Stimulated activated naive CD8-positive, alpha-beta T cell treated with anti-CD3 and anti-CD28 coated beads, Interleukin-15, amount 100 ng/mL, for 72 hours (primary cell): ENCODE measurements at regions not wholly inside any gene's neighbourhood (a gene's known extent, or its start where the extent isn't known, plus 50 kb on each side); places are given as distances from the start of the nearest gene placed in this dataset.

Experiments
- ATAC-seq: fragments of 150-1000 bp; cut with Tn5 transposase; 2 replicates; pipeline ENCODE4 v1.10.0; 2021; ENCODE audit warnings: mild to moderate bottlenecking, moderate library complexity
- DNase-seq, 2 donors: peaks; one replicate each; pipeline ENCODE4 v3.0.0; 2021 to 2022
- H3K27ac Mint-ChIP-seq, 2 donors: one replicate each; pipeline ENCODE4 v1.8.0; 2022; ENCODE audit warnings: mild to moderate bottlenecking in 2 of 2, mixed read lengths in 2 of 2, moderate library complexity in 2 of 2
- H3K27me3 Mint-ChIP-seq: one replicate; pipeline ENCODE4 v1.8.0; 2022; ENCODE audit warnings: mixed read lengths
- H3K4me1 Mint-ChIP-seq: one replicate; pipeline ENCODE4 v1.8.0; 2022; ENCODE audit warnings: mild to moderate bottlenecking, mixed read lengths
- H3K4me3 Mint-ChIP-seq, 2 donors: one replicate each; pipeline ENCODE4 v1.8.0; 2022; ENCODE audit warnings: mild to moderate bottlenecking in 2 of 2, mixed read lengths in 2 of 2, moderate library complexity in 1 of 2
- H3K9me3 Mint-ChIP-seq, 2 donors: one replicate each; pipeline ENCODE4 v1.8.0; 2022; ENCODE audit warnings: mixed read lengths in 2 of 2

DNA sequence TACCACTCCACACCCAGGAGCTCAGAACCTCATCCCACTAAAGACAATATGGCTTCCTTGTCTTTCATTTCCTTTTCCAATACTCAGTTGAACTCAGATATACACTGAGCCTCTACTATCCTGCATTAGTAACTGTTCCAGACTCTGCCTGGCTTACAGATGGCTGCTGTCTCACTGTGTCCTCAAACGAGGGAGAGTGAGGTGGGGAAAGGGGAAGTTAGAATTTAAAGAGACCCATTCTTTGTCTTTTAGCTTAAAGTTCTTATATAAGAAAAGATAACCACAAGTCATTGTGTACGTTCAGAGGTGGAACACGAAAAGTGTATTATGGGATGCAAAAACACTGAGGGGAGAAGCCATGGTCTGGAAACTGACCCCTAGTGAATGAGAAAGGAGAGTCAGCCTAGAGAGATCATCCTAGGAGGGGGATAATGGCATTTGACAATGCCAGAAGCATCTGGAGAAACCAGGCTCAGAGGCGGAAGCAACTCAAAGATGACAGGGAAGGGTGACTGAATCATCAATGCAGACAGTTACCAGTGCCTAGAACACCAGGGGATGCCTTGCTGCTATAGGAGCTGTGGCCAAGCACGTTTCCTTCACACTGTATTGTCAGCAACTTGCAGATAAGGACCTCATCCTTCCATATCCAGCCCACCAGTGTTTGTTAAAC lies 170.7 kb downstream of the CYRIA start:
- DNase-seq (no peak), ATAC-seq (no peak)
- H3K27ac Mint-ChIP-seq = no peak overlapping the region
- no peaks in the 10 kb centered on the region for H3K9me3 Mint-ChIP-seq
- no peaks in the 10 kb centered on the region for H3K4me1 Mint-ChIP-seq
- H3K27me3 Mint-ChIP-seq = peaks cover 32% of the 10 kb centered on the region
- H3K4me3 Mint-ChIP-seq = no peak overlapping the region

DNA sequence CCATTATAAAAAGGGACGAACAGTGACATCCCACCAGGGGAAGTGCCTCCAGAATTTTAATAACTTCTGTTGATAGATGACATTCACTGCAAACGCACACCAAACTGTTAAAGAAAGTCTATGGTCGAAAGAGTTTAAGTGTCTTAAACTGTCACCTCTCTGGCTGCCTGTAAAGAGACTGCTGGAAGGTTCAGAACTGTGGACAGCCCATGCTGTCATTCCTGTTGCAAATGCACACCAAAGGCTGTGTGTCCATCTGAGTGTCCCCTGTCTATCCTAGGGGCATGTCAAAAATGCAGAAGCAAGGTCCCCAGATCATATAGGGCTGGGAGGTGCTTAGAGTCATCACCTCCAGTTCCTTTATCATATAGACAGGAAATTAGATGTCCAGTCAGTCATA lies 171.8 kb downstream of the CYRIA start:
- H3K9me3 Mint-ChIP-seq = no peaks in the 10 kb centered on the region
- H3K27ac Mint-ChIP-seq = no peak overlapping the region
- ATAC-seq (no peak), DNase-seq (no peak)
- peaks cover 32% of the 10 kb centered on the region for H3K27me3 Mint-ChIP-seq
- no peak overlapping the region for H3K4me3 Mint-ChIP-seq
- H3K4me1 Mint-ChIP-seq = no peaks in the 10 kb centered on the region

DNA sequence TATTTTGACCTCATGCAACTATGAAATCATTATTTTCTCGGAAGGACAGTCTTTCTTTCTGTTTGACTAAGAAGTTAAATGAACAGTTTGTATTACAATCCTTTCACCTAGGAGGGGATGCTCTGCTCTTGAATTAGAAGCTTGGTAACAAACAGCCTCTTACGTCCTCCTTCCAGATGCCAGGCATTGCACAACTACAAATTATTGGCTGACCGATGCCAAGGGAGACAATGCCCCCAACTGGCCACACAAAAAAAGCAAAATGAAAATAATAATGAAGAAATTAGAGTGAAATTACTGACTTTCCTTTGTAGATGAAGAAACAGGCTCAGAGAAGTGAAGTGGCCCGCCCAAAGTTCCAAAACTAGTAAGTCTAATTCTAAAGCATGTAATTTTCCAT lies 177.9 kb downstream of the CYRIA start:
- Mint-ChIP-seq H3K27me3 (peaks cover 49% of the 10 kb centered on the region), H3K4me3 (no peak overlapping the region), H3K4me1 (no peaks in the 10 kb centered on the region), H3K9me3 (no peaks in the 10 kb centered on the region), H3K27ac (no peak overlapping the region)
- DNase-seq = no peak
- ATAC-seq = no peak

DNA sequence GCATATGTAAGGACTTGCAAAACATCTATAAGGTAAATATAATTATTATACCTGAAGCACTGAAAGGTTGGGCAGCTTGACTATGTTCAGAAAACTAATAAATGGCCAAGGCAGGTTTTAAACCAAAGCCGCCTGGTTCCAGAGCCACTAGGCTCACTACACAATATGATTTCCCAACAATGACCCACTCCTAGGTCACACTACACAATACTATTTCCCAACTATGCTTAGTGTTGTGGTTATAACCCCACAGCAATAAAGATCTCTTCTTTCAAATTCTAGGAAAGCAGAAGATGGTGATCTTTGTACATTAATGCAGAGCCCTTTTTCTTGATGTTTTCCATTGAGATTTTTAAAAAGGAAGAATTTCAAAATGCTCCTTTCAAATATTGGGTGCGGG lies 180.4 kb downstream of the CYRIA start:
- H3K4me3 Mint-ChIP-seq = no peak overlapping the region
- peaks cover 50% of the 10 kb centered on the region for H3K27me3 Mint-ChIP-seq
- H3K4me1 Mint-ChIP-seq = no peaks in the 10 kb centered on the region
- DNase-seq = no peak
- H3K27ac Mint-ChIP-seq = no peak overlapping the region
- no peak for ATAC-seq
- H3K9me3 Mint-ChIP-seq = no peaks in the 10 kb centered on the region

DNA sequence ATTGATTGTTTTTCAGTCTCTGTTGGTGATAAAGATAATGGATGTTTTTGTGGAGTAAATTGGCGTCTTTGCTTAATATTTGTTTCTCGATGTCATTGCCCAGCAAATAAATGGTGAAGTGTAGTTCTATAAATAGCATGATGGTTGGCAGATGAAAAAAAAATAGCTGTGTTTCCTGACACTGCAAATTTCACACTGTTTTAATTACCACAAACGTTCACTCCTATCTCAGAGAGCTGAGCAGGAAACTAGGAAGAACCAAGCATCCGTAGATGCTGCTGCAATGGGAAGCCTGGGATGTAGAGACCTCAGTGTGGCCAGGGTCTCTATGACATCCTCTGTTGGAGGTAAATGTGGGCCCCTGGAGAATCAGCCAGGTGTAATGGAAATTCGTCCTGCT lies 183.2 kb downstream of the CYRIA start:
- no peak overlapping the region for H3K4me3 Mint-ChIP-seq
- H3K9me3 Mint-ChIP-seq = no peaks in the 10 kb centered on the region
- no peaks in the 10 kb centered on the region for H3K4me1 Mint-ChIP-seq
- ATAC-seq (no peak), DNase-seq (no peak)
- H3K27me3 Mint-ChIP-seq = peaks cover 51% of the 10 kb centered on the region
- H3K27ac Mint-ChIP-seq = no peak overlapping the region

DNA sequence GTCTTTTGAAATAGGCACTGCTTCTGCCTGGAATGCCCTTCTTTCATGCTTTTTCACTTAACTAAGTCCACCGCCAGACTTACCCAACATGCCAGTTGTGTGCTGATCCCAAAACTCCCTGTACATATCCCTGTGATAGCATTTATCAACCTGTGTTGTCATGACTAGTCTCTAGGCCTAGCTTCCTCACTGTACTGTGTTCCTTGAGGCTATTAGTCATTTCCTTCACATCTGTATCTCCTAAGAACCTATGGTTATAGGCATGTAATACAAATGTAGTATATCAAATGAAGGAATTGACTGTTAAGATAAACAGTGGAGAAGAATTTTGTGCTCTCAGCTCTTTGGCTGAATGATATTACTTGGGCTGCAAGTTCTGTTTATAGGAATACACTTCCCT lies 184.3 kb downstream of the CYRIA start:
- no peaks in the 10 kb centered on the region for H3K9me3 Mint-ChIP-seq
- ATAC-seq (no peak), DNase-seq (no peak)
- H3K27ac Mint-ChIP-seq = no peak overlapping the region
- no peaks in the 10 kb centered on the region for H3K4me1 Mint-ChIP-seq
- no peak overlapping the region for H3K4me3 Mint-ChIP-seq
- H3K27me3 Mint-ChIP-seq = peaks cover 49% of the 10 kb centered on the region

DNA sequence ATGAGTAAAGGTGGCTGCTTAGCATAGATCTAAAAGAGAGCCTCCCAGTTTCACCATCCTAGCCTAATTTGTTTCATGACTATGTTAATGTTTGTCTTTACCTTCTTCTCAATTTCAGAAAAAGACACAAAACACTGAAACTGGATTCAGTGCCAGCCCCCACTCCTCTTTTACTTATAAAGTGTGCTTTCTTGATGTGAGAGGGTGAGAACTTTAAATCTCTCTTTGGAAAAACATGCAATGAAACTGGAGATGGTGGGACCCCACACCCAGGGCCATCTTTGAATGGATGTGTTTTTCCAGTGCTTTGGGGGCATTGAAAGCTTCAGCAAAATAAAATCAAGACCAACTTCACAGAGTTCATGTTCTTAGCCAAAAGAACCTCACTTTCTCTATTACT lies 185.9 kb downstream of the CYRIA start:
- peaks cover 38% of the 10 kb centered on the region for H3K27me3 Mint-ChIP-seq
- H3K27ac Mint-ChIP-seq = no peak overlapping the region
- DNase-seq (no peak), ATAC-seq (no peak)
- no peaks in the 10 kb centered on the region for H3K4me1 Mint-ChIP-seq
- no peaks in the 10 kb centered on the region for H3K9me3 Mint-ChIP-seq
- no peak overlapping the region for H3K4me3 Mint-ChIP-seq

DNA sequence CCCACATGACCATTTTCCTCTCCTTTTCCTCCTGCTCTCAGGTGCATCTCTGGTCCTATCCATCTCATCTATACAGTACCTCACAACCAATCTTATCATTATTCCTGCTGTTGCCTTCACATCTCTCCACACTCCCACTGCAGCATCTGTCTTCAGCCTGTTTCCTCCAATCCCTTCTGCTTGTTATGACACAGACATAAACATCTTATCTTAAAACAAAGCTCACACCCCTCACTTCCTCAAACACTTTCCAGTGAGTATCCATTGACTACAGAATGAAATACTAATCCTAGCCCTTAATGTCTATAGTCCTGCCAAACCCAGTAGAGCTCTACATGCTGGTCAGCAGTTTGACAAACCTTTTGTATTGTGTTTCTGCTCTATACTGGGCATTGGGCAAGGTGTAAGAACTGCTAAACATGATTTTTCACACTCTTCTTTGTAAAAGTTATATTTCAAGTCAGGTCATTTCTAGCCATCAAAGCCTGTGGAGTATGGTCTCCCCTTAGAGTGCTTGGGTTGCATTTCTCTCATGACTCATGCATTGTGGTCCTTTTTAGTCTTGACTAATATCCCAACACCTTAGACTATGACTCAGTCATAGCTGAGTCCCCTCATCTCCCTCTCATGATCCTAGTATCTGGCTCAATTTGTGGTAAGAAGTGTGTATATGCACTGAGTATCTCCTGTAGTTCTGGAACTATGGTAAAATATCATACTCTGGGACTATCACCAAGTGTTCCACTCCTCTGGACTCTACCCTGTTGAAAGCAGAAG lies 187.0 kb downstream of the CYRIA start:
- ATAC-seq = peak; percentile 83
- no peaks in the 10 kb centered on the region for H3K9me3 Mint-ChIP-seq
- no peak overlapping the region for H3K4me3 Mint-ChIP-seq
- no peak overlapping the region for H3K27ac Mint-ChIP-seq
- no peaks in the 10 kb centered on the region for H3K4me1 Mint-ChIP-seq
- DNase-seq = no peak
- peaks cover 33% of the 10 kb centered on the region for H3K27me3 Mint-ChIP-seq

DNA sequence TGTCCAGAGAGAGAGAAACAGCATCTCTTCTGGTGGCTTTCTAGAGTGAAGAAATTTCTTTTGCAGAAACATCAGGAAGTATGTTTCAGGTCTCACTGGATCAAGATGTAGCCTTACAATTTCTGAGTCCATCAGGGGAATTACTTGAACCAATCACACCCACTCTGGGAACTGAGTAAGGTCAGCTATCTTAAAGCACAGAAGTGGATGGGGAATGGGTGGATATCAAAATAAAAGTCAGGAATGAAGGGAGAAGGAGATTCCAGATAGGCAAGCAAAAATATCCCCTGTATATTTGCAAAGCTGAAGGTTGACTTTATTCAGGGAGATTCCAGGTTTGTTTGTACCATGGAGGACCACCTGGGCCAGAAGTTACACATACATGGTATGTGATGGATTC lies 188.0 kb downstream of the CYRIA start:
- Mint-ChIP-seq H3K27ac (no peak overlapping the region), H3K9me3 (no peaks in the 10 kb centered on the region), H3K4me3 (no peak overlapping the region), H3K27me3 (peaks cover 25% of the 10 kb centered on the region), H3K4me1 (no peaks in the 10 kb centered on the region)
- DNase-seq (no peak), ATAC-seq (no peak)

DNA sequence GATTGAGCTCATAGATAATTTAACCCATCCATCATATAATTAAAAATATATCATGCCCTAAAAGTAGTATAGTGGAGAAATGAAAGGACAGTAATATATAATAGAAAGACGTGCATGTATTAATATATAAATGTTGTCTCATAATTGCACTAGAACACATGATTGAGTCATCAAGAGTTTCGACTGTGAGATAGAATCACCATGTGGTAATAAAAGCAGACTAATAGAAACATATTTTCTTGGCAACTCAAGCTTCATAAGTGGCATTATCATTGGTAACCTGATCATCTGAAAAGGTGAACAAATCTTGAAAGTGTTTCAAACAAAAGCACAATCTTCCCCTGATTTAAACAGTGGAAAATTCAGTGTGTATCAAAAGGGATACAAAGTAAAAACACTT lies 188.8 kb downstream of the CYRIA start:
- Mint-ChIP-seq H3K4me3 (no peak overlapping the region), H3K9me3 (no peaks in the 10 kb centered on the region), H3K27me3 (peaks cover 21% of the 10 kb centered on the region), H3K27ac (no peak overlapping the region), H3K4me1 (no peaks in the 10 kb centered on the region)
- DNase-seq (no peak), ATAC-seq (no peak)

DNA sequence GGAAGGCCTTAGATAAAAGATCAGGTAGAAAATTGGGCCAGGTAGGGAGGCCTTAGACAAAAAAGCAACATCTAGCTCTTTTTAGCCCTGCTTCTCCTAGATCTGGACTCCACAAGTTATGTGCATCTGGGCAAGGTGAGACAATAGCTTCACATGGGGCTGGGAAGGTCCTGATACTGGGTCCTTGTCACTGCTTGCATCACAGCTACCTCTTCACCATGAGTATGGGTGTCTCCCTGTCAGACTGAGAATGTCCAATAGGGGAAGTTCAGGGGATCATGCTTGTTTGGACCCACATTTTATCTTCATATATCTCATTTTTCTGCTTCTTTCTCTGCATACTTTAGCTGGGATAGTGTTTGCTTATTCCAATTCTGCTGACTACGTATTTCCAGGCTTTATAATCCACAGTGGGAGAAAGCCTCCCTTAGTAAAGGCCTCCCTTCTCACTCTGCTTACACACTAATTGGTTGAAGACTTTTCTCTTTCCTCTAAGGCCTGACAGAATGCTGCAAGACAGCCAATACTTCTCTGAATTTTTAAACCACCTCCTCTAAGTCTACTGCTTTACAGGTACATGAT lies 189.6 kb downstream of the CYRIA start:
- Mint-ChIP-seq H3K27ac (no peak overlapping the region), H3K4me3 (no peak overlapping the region), H3K9me3 (no peaks in the 10 kb centered on the region), H3K27me3 (peaks cover 15% of the 10 kb centered on the region), H3K4me1 (no peaks in the 10 kb centered on the region)
- ATAC-seq (no peak), DNase-seq (no peak)

DNA sequence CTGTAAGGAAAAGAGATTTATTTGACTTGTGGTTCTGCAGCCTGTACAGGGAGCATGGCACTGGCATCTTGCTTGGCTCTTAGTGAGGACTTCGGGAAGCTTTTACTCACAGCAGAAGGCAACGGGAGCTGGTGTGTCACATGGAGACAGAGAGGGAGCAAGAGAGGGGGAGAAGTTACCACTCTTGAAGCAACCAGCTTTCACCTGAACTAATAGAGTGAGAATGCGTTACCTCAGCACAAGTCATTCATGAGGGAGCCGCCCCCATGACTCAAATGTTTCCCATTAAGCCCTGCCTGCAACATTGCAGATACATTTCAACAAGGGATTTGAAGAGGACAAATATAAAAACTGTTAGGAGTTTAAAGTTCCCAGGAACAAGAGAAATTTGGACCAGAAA lies 190.0 kb downstream of the CYRIA start:
- Mint-ChIP-seq H3K27ac (no peak overlapping the region), H3K4me1 (no peaks in the 10 kb centered on the region), H3K27me3 (peaks cover 10% of the 10 kb centered on the region), H3K9me3 (no peaks in the 10 kb centered on the region), H3K4me3 (no peak overlapping the region)
- no peak for ATAC-seq
- no peak for DNase-seq

DNA sequence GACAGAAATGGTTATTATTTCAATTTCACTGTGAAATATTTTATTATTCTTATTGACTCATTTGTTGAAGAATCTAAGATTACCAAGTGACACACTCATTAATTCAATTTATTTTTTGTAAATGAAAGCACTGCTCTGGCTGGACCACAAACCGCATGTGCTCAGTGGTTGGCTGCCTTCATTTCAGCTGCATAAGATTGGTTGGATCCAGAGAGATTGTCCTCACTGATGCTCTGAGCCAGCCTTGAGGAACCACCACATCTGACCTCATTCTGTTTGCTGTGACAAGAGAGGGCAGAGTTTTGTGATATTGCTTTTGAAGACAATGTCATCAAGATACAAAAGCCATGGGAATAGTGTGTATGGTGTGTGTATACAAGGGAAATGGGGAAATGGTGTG lies 192.1 kb downstream of the CYRIA start:
- H3K27ac Mint-ChIP-seq = peak overlapping the region in 1 of 2 donors; percentile 17
- ATAC-seq = no peak

DNA sequence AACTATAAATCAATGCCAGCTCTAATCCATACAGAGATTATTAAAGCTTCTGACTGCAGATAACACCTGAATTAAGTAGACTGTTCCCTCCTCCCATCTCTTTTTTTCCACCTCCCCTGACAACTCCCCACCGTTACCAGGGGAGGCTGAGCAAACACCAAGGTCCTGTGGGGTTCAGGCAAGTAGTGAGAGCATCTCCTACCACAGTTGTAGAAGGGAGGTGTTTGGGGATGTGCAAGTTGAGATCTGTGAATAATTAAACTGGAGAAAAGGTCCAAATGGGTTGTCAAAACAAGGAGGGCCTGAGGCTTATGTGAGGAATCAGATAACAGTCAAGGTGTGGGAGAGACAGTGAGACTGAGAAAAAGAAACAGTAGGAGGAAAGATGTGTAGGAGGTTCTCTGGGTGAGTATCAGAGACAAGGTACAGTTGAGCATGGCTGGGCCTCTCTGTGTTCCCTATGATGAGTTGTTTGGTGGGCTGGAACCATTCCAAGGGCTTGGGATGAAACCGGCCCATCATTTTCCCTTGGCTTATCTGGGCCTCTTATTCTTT lies 194.6 kb downstream of the CYRIA start:
- no peak overlapping the region for H3K4me3 Mint-ChIP-seq
- H3K27me3 Mint-ChIP-seq = no peaks in the 10 kb centered on the region
- DNase-seq (no peak), ATAC-seq (no peak)
- H3K27ac Mint-ChIP-seq = no peak overlapping the region
- no peaks in the 10 kb centered on the region for H3K9me3 Mint-ChIP-seq
- no peaks in the 10 kb centered on the region for H3K4me1 Mint-ChIP-seq

More for the DNA sequence above, 192.1 kb downstream of the CYRIA start:
- peaks cover 5% of the 10 kb centered on the region for H3K27me3 Mint-ChIP-seq
- no peaks in the 10 kb centered on the region for H3K4me1 Mint-ChIP-seq
- DNase-seq = no peak
- H3K9me3 Mint-ChIP-seq = no peaks in the 10 kb centered on the region
- no peak overlapping the region for H3K4me3 Mint-ChIP-seq

DNA sequence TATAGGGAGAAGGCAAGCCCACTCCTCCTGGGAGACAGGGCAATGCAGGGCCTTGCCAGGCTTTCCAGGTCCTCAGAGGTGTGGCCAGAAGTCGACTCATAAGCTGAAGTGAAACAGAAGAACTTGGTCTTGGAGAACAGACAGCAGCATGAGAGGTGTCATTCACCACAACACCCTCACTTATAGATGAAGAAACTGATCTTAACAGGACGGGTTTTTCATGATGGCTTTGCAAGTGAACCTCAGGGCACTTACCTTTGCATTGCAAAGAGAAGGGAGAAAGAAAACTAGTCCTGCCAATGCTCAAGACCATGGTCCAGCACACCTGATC lies 198.8 kb downstream of the CYRIA start:
- peak; percentile 15 for ATAC-seq
- Mint-ChIP-seq H3K27me3 (no peaks in the 10 kb centered on the region), H3K4me1 (no peaks in the 10 kb centered on the region), H3K9me3 (no peaks in the 10 kb centered on the region), H3K27ac (no peak overlapping the region), H3K4me3 (no peak overlapping the region)
- no peak for DNase-seq

DNA sequence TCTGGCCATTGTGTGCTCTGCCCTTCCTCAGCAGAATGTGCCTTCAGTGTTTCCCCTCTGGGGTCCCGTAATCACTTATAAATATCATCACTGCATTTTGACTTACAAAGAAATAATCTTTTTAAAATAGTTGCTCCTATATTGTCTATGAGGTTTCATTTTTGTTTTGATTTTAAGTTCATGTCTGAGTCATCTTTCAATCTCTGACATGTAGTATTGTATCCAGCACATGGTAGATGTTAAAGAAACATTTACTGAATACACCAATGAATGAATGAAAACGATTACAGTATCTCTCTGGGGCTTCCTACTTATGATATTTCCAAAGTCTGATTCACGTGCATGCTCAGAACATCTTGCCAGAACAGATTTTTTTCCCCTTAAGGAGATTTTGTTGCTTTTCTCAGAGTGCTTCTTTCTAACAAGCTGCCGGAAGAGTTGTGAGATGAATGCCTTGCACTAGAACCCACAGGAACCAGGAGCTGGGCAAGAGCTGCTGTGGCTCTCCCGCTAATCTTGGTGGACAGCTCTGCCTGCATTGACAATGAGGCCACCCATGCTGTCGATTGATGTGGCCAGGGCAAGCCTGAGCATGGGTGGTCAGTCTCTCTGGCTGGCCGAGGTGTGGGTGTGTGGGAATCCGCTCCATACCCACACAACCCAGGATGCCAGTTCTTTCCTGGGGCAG lies 199.4 kb downstream of the CYRIA start:
- no peak overlapping the region for H3K4me3 Mint-ChIP-seq
- DNase-seq (no peak), ATAC-seq (no peak)
- no peaks in the 10 kb centered on the region for H3K9me3 Mint-ChIP-seq
- H3K4me1 Mint-ChIP-seq = no peaks in the 10 kb centered on the region
- H3K27ac Mint-ChIP-seq = no peak overlapping the region
- H3K27me3 Mint-ChIP-seq = no peaks in the 10 kb centered on the region
